ENCODE measurements at regions not wholly inside any gene's neighbourhood (a gene's known extent, or its start where the extent isn't known, plus 50 kb on each side); places are given as distances from the start of the nearest gene placed in this dataset.

DNA sequence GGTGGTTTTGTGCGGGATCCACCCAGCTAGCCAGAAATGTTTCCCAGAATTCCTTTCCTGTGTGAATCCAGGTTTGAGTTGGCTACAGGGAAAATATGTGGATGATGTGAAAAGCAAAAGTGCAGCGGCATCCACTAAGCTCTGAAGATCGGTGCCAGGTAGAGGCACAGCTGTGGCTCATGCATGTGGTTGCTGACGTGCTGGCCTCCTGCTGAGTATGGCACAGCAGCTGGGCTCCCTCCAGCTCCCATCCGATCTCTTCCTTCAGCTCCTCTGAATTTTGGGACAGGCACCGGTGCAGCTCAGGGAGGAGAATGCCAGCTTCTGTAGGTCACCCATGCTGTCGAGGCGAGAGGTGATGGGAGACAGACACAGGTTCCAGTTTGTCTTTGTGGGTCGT is 84.0 kb upstream of the GSX1 start:
- TF ChIP-seq EZH2phosphoT487 (IDR thresholded peaks at IDR 0.05; ENCODE audit: low read length) (no peak), EZH2 (optimal IDR thresholded peaks at IDR 0.05; ENCODE audit: low read depth, low read length) (no peak)
- TF ChIP-seq, protein P1, sequence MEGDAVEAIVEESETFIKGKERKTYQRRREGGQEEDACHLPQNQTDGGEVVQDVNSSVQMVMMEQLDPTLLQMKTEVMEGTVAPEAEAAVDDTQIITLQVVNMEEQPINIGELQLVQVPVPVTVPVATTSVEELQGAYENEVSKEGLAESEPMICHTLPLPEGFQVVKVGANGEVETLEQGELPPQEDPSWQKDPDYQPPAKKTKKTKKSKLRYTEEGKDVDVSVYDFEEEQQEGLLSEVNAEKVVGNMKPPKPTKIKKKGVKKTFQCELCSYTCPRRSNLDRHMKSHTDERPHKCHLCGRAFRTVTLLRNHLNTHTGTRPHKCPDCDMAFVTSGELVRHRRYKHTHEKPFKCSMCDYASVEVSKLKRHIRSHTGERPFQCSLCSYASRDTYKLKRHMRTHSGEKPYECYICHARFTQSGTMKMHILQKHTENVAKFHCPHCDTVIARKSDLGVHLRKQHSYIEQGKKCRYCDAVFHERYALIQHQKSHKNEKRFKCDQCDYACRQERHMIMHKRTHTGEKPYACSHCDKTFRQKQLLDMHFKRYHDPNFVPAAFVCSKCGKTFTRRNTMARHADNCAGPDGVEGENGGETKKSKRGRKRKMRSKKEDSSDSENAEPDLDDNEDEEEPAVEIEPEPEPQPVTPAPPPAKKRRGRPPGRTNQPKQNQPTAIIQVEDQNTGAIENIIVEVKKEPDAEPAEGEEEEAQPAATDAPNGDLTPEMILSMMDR (IDR thresholded peaks at IDR 0.05; ENCODE audit: low read length), result no peak

All from MM.1S (cell line).